Dedifferentiated amniotic fluid mesenchymal stem cell (primary cell): ENCODE measurements at regions not wholly inside any gene's neighbourhood (a gene's known extent, or its start where the extent isn't known, plus 50 kb on each side); places are given as distances from the start of the nearest gene placed in this dataset.

ENCODE experiments used
- DNase-seq: peaks from one replicate; pipeline ENCODE4 v3.0.0-alpha.2; 2016; ENCODE audit errors: extremely low spot score

GRCh38 chr17:77700165-77700881 lies 258.2 kb upstream of the TNRC6C start:
- DNase-seq, result no peak

GRCh38 chr17:77701996-77702395 lies 256.5 kb upstream of the TNRC6C start:
- DNase-seq, result no peak

- no peak for DNase-seq
Observed at GRCh38 chr17:77704048-77704815, 254.3 kb upstream of the TNRC6C start.

GRCh38 chr17:77706938-77707337 lies 251.6 kb upstream of the TNRC6C start:
- no peak for DNase-seq

- DNase-seq, result no peak
Observed at GRCh38 chr17:77707546-77707945, 251.0 kb upstream of the TNRC6C start.

- DNase-seq, result no peak
Observed at GRCh38 chr17:77708049-77708448, 250.5 kb upstream of the TNRC6C start.

- no peak for DNase-seq
Observed at GRCh38 chr17:77708936-77709335, 249.6 kb upstream of the TNRC6C start.

GRCh38 chr17:77709594-77709993 lies 248.9 kb upstream of the TNRC6C start:
- DNase-seq, result no peak

- DNase-seq, result no peak
Observed at GRCh38 chr17:77712578-77712977, 245.9 kb upstream of the TNRC6C start.

- DNase-seq, result no peak
Observed at GRCh38 chr17:77716289-77716926, 242.1 kb upstream of the TNRC6C start.

- no peak for DNase-seq
Observed at GRCh38 chr17:77717941-77718668, 240.4 kb upstream of the TNRC6C start.

GRCh38 chr17:77718669-77718961 lies 239.9 kb upstream of the TNRC6C start:
- no peak for DNase-seq

- DNase-seq, result no peak
Observed at GRCh38 chr17:77719806-77720205, 238.7 kb upstream of the TNRC6C start.

- no peak for DNase-seq
Observed at GRCh38 chr17:77720946-77721845, 237.3 kb upstream of the TNRC6C start.

- no peak for DNase-seq
Observed at GRCh38 chr17:77721846-77722160, 236.7 kb upstream of the TNRC6C start.

GRCh38 chr17:77722366-77722765 lies 236.1 kb upstream of the TNRC6C start:
- no peak for DNase-seq

- DNase-seq, result no peak
Observed at GRCh38 chr17:77723071-77723908, 235.2 kb upstream of the TNRC6C start.

GRCh38 chr17:77723909-77724875 lies 234.3 kb upstream of the TNRC6C start:
- DNase-seq, result no peak

GRCh38 chr17:77724876-77725615 lies 233.5 kb upstream of the TNRC6C start:
- DNase-seq, result no peak
